WERI-Rb-1 (cell line): ENCODE measurements at regions not wholly inside any gene's neighbourhood (a gene's known extent, or its start where the extent isn't known, plus 50 kb on each side); places are given as distances from the start of the nearest gene placed in this dataset.
"Not testable (repeated sequence)": the region's sequence is repeated elsewhere in the genome, so short reads cannot be mapped to it uniquely, and the experiment has no call there.

Experiments used
- DNase-seq: peaks from one replicate; pipeline ENCODE4 v3.0.0-alpha.2; 2020
- H3K27ac ChIP-seq: fragments of 250-450 bp; sonication (Bioruptor Pico); 2 replicates; pipeline ENCODE4 v1.5.1; 2020; ENCODE audit warnings: mild to moderate bottlenecking, moderate library complexity
- H3K27me3 ChIP-seq: fragments of 250-450 bp; sonication (Bioruptor Pico); 2 replicates; pipeline ENCODE4 v1.5.1; 2021; ENCODE audit warnings: mild to moderate bottlenecking, low read depth, moderate library complexity; ENCODE audit not compliant: insufficient read depth, severe bottlenecking
- H3K36me3 ChIP-seq: fragments of 250-450 bp; sonication (Bioruptor Pico); 2 replicates; pipeline ENCODE4 v1.5.1; 2020; ENCODE audit warnings: mild to moderate bottlenecking, moderate library complexity
- H3K4me3 ChIP-seq: 2 replicates; pipeline ENCODE4 v1.5.1; 2011; ENCODE audit warnings: low read depth, mild to moderate bottlenecking, control low read depth, low read length
- H3K9me3 ChIP-seq: fragments of 250-450 bp; sonication (Bioruptor Pico); 2 replicates; pipeline ENCODE4 v1.5.1; 2021; ENCODE audit warnings: mild to moderate bottlenecking, moderate library complexity; ENCODE audit not compliant: severe bottlenecking
- TF ChIP-seq, protein P1 (sequence below): IDR thresholded peaks from 2 replicates; pipeline ENCODE4 v1.5.1; 2011; ENCODE audit warnings: low read depth, mild to moderate bottlenecking, control low read depth, inconsistent platforms, low read length

DNA sequence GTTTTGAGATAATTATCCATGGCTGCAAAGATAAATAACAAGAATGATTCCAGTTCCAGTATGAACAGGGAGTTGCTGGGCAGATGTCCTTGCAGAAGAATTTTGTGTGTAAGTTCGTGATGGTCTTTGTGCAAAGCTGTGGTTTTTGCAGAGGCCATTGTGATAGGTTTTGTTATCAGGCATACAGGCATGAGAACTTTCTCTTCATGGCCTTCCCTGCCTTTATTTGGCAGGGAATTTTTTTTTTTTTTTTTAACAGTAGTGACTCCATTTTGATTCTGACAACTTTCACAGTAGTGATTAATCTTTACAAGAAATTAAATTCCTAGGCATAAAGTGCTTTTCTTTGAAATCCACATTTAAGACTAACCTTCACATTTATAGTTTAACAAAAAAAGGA lies 1999.5 kb upstream of the CDH6 start:
- TF ChIP-seq, protein P1, sequence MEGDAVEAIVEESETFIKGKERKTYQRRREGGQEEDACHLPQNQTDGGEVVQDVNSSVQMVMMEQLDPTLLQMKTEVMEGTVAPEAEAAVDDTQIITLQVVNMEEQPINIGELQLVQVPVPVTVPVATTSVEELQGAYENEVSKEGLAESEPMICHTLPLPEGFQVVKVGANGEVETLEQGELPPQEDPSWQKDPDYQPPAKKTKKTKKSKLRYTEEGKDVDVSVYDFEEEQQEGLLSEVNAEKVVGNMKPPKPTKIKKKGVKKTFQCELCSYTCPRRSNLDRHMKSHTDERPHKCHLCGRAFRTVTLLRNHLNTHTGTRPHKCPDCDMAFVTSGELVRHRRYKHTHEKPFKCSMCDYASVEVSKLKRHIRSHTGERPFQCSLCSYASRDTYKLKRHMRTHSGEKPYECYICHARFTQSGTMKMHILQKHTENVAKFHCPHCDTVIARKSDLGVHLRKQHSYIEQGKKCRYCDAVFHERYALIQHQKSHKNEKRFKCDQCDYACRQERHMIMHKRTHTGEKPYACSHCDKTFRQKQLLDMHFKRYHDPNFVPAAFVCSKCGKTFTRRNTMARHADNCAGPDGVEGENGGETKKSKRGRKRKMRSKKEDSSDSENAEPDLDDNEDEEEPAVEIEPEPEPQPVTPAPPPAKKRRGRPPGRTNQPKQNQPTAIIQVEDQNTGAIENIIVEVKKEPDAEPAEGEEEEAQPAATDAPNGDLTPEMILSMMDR, result no peak
- H3K9me3 ChIP-seq, result no peaks in the 10 kb centered on the region

DNA sequence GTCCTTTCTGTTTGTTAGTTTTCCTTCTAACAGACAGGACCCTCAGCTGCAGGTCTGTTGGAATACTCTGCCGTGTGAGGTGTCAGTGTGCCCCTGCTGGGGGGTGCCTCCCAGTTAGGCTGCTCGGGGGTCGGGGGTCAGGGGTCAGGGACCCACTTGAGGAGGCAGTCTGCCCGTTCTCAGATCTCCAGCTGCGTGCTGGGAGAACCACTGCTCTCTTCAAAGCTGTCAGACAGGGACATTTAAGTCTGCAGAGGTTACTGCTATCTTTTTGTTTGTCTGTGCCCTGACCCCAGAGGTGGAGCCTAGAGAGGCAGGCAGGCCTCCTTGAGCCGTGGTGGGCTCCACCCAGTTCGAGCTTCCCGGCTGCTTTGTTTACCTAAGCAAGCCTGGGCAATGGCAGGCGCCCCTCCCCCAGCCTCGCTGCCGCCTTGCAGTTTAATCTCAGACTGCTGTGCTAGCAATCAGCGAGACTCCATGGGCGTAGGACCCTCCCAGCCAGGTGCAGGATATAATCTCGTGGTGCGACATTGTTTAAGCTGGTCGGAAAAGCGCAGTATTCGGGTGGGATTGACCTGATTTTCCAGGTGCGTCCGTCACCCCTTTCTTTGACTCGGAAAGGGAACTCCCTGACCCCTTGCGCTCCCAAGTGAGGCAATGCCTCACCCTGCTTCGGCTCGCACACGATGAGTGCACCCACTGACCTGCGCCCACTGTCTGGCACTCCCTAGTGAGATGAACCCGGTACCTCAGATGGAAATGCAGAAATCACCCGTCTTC lies 2002.0 kb upstream of the CDH6 start:
- DNase-seq, H3K36me3 ChIP-seq, H3K9me3 ChIP-seq, H3K4me3 ChIP-seq, H3K27me3 ChIP-seq, H3K27ac ChIP-seq: not testable (repeated sequence)

More for the DNA sequence above, 1999.5 kb upstream of the CDH6 start:
- no peaks in the 10 kb centered on the region for H3K36me3 ChIP-seq
- DNase-seq, result no peak
- H3K27ac ChIP-seq, result no peak overlapping the region
- no peaks in the 10 kb centered on the region for H3K27me3 ChIP-seq
- no peak overlapping the region for H3K4me3 ChIP-seq

DNA sequence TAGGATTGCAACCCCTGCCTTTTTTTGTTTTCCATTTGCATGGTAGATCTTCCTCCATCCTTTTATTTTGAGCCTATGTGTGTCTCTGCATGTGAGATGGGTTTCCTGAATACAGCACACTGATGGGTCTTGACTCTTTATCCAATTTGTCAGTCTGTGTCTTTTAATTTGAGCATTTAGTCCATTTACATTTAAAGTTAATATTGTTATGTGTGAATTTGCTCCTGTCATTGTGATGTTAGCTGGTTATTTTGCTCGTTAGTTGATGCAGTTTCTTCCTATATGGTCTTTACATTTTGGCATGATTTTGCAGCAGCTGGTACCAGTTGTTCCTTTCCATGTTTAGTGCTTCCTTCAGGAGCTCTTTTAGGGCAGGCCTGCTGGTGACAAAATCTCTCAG lies 2003.1 kb upstream of the CDH6 start:
- H3K4me3 ChIP-seq, H3K27ac ChIP-seq, DNase-seq, H3K9me3 ChIP-seq, H3K36me3 ChIP-seq, H3K27me3 ChIP-seq: not testable (repeated sequence)

DNA sequence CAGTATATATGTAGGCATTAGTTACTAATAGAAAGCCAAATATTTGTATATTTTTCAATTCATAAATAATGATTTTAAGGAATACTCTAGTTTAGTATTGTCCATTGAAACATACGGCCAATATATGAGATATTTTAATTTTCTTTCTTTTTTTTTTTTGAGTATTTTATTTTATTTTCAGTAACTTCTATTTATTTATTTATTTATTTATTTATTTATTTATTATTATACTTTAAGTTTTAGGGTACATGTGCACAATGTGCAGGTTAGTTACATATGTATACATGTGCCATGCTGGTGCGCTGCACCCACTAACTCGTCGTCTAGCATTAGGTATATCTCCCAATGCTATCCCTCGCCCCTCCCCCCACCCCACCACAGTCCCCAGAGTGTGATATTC lies 2007.1 kb upstream of the CDH6 start:
- not testable (repeated sequence) for DNase-seq, H3K27me3 ChIP-seq, H3K36me3 ChIP-seq, H3K4me3 ChIP-seq, H3K27ac ChIP-seq, H3K9me3 ChIP-seq

DNA sequence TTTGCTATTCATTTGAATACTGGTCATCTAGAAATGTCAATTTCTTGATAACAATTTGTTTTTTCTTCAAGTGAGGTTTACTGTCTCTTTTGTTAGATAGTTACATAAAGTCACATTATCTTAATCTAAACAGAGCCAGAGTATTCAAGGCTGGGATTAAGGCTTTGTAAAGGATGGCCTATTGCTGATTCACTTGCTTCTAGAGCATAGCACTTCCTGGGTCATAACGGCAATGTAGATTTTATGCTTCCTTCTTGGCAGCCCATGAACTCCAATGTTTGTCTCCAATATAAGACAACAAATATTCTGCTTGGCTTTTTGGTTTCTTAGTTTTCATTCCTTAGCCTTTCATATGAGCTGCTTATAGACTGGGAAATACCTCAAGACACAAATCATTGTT lies 2007.9 kb upstream of the CDH6 start:
- no peak overlapping the region for H3K4me3 ChIP-seq
- no peaks in the 10 kb centered on the region for H3K27me3 ChIP-seq
- H3K9me3 ChIP-seq, result no peaks in the 10 kb centered on the region
- no peaks in the 10 kb centered on the region for H3K36me3 ChIP-seq
- TF ChIP-seq, protein P1, result no peak
- no peak for DNase-seq
- H3K27ac ChIP-seq, result no peak overlapping the region

DNA sequence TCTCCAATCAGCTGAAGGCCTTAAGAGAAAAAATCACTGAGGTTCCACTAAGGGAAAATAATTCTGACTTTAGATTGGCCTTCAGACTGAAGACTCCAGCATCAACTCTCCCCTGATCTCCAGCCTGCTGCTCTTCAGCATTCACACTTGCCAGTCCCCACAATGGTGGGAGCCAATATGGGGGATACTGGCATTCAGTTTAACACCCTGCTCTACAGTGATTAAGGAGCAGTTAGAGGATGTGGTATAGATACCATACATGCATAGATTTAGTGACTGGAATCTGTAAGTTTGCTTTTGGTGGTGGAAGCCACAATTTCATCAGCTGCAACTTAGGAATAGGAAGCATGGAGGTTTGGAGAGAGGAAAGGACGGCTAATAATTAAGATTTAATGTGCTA lies 2017.7 kb upstream of the CDH6 start:
- TF ChIP-seq, protein P1, result no peak
- Histone ChIP-seq H3K36me3 (no peaks in the 10 kb centered on the region), H3K27me3 (no peaks in the 10 kb centered on the region), H3K4me3 (no peak overlapping the region), H3K9me3 (no peaks in the 10 kb centered on the region), H3K27ac (no peak overlapping the region)
- DNase-seq, result no peak

DNA sequence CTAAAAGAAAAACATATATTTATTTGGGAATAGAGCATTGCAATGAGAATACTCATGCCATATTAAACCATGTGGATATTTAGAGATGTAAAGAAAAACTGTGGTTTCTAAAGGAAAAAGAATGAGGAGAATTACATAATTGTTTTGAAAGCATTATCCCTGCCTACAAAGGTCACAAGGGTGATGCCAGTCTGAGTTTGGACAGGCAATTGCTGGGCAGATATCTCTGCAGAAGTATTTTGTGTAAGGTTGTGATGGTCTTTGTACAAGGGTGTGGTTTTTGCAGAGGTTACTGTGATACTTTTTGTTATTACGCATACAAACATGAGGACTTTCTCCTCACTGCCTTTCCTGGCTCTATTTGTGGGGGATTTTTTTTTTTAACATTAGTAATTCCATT lies 2022.9 kb upstream of the CDH6 start:
- Histone ChIP-seq H3K27me3 (no peaks in the 10 kb centered on the region), H3K4me3 (no peak overlapping the region), H3K27ac (no peak overlapping the region), H3K36me3 (no peaks in the 10 kb centered on the region), H3K9me3 (no peaks in the 10 kb centered on the region)
- TF ChIP-seq, protein P1, result no peak
- no peak for DNase-seq
